C4-2B (cell line): ENCODE measurements at regions not wholly inside any gene's neighbourhood (a gene's known extent, or its start where the extent isn't known, plus 50 kb on each side); places are given as distances from the start of the nearest gene placed in this dataset.
"Not testable (repeated sequence)": the region's sequence is repeated elsewhere in the genome, so short reads cannot be mapped to it uniquely, and the experiment has no call there.

Experiments used
- ZFX ChIP-seq: fragments of 450-650 bp; IDR thresholded peaks from 2 replicates; pipeline ENCODE4 v1.6.1; 2017
- TF ChIP-seq, protein P1 (sequence below): fragments of 450-650 bp; conservative IDR thresholded peaks from 2 replicates; pipeline ENCODE4 v1.5.1; 2017; ENCODE audit warnings: mild to moderate bottlenecking

DNA sequence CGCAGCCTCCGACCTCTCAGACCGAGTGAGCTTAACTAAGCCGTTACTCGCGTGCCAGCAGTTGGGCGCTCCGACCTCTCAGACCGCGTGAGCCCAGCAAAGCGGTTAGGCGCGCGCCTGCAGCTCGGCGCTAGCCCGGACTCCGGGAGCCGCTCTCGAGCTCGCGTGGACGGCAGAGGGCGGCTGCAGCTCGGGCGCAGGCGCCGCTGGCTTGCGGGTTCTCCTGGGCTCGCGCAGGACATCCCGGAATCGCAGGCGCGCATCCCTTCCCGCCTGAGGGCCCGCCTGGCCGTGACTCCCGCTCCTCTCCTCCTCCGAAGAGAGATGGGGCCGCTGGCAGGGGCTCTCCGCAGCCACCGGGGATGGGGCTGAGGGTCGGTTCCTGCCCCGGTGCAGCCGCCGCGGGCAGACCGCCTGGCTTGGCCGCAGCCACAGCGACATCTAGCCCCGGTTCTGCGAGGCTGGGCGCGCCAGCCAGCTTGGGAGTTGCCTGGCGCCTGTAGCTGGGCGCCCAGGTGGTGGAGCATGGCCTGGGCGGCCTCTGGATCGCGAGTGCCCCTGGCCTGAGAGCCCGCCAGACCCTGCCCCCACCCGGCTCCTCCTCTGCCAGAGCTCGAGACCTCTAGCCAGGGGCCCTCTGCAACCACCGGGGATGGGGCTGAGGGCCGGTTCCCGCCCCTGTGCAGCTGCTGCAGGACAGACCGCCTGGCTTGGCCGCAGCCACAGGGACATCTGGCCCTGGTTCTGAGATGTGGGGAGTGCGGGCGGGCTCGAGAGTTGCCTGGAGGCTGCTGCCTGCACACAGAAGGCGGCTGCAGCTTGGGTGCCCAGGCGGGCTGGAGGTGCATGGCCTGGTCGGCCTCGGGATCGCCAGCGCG lies 85.7 kb upstream of the CCDC180 start:
- TF ChIP-seq, protein P1, sequence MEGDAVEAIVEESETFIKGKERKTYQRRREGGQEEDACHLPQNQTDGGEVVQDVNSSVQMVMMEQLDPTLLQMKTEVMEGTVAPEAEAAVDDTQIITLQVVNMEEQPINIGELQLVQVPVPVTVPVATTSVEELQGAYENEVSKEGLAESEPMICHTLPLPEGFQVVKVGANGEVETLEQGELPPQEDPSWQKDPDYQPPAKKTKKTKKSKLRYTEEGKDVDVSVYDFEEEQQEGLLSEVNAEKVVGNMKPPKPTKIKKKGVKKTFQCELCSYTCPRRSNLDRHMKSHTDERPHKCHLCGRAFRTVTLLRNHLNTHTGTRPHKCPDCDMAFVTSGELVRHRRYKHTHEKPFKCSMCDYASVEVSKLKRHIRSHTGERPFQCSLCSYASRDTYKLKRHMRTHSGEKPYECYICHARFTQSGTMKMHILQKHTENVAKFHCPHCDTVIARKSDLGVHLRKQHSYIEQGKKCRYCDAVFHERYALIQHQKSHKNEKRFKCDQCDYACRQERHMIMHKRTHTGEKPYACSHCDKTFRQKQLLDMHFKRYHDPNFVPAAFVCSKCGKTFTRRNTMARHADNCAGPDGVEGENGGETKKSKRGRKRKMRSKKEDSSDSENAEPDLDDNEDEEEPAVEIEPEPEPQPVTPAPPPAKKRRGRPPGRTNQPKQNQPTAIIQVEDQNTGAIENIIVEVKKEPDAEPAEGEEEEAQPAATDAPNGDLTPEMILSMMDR, result peak; percentile 52
- not testable (repeated sequence) for TF ChIP-seq ZFX
